HEK293 (cell line): ENCODE measurements at regions not wholly inside any gene's neighbourhood (a gene's known extent, or its start where the extent isn't known, plus 50 kb on each side); places are given as distances from the start of the nearest gene placed in this dataset.

Source experiments
- CTCF ChIA-PET: fragments of 350-600 bp; formaldehyde crosslinking; extraction: SDS; loops from one replicate; lab custom pipeline; 2021; ENCODE audit warnings: antibody characterized with exemption; lab: Yijun Ruan, JAX
- POLR2A ChIA-PET: fragments of 300-600 bp; formaldehyde crosslinking; extraction: SDS; loops from one replicate; lab custom pipeline; 2020; ENCODE audit warnings: antibody characterized with exemption, inconsistent platforms; lab: Yijun Ruan, JAX
- H3K27ac ChIP-seq: fragments of 200-500 bp; sonication (Bioruptor generic); 2 replicates; pipeline ENCODE4 v1.5.1; 2014; ENCODE audit warnings: low read depth, low read length, control low read depth, inconsistent platforms; ENCODE audit errors: extremely low read depth
- H3K36me3 ChIP-seq, 2 experiments: fragments of 200-500 bp in 1 of 2; sonication (Bioruptor generic) in 1 of 2; 1 replicate in 1 of 2; 2 replicates in 1 of 2; pipeline ENCODE4 v1.5.1; 2014 to 2017; ENCODE audit warnings: inconsistent platforms in 2 of 2, low read length in 2 of 2; ENCODE audit not compliant: control insufficient read depth in 2 of 2, insufficient read depth in 1 of 2
- H3K4me1 ChIP-seq: fragments of 200-500 bp; sonication (Bioruptor generic); 2 replicates; pipeline ENCODE4 v1.5.1; 2014; ENCODE audit warnings: mild to moderate bottlenecking, low read length, inconsistent platforms; ENCODE audit not compliant: control insufficient read depth, insufficient read depth
- H3K4me3 ChIP-seq: 2 replicates; pipeline ENCODE4 v1.5.1; 2011; ENCODE audit warnings: low read depth, mild to moderate bottlenecking, control low read depth, low read length, moderate library complexity
- H3K9me3 ChIP-seq: fragments of 200-500 bp; sonication (Bioruptor generic); 2 replicates; pipeline ENCODE4 v1.5.1; 2014; ENCODE audit warnings: low read depth, low read length, inconsistent platforms; ENCODE audit not compliant: control insufficient read depth, insufficient read depth
- GLIS2 ChIP-seq: fragments of 450-650 bp; formaldehyde crosslinking; IDR thresholded peaks from 2 replicates; pipeline ENCODE4 v1.5.1; 2016; ENCODE audit warnings: missing biosample characterization, missing genetic modification characterization
- HOXA7 ChIP-seq: sonication (generic); formaldehyde crosslinking; IDR thresholded peaks from 2 replicates; pipeline ENCODE4 v1.8.1; 2022; ENCODE audit warnings: missing genetic modification reagents, borderline replicate concordance
- KLF9 ChIP-seq: fragments of 450-650 bp; formaldehyde crosslinking; IDR thresholded peaks from 2 replicates; pipeline ENCODE4 v1.5.1; 2016; ENCODE audit warnings: missing biosample characterization, missing genetic modification characterization, low read depth
- MZF1 ChIP-seq: fragments of 450-650 bp; formaldehyde crosslinking; IDR thresholded peaks from 2 replicates; pipeline ENCODE4 v1.5.1; 2017; ENCODE audit warnings: missing biosample characterization, missing genetic modification characterization, borderline replicate concordance
- PRDM1 ChIP-seq: fragments of 450-650 bp; formaldehyde crosslinking; IDR thresholded peaks from 2 replicates; pipeline ENCODE4; 2016; ENCODE audit warnings: missing biosample characterization, missing genetic modification characterization
- REPIN1 ChIP-seq: fragments of 450-650 bp; formaldehyde crosslinking; IDR thresholded peaks from 2 replicates; pipeline ENCODE4 v1.5.1; 2017; ENCODE audit warnings: missing biosample characterization, missing genetic modification characterization, low read depth
- TCF7L2 ChIP-seq: IDR thresholded peaks from 2 replicates; pipeline ENCODE4 v1.6.1; 2011; ENCODE audit warnings: low read depth, mild to moderate bottlenecking, inconsistent platforms, low read length, moderate library complexity, borderline replicate concordance
- YY1 ChIP-seq: fragments of 450-650 bp; formaldehyde crosslinking; IDR thresholded peaks from 2 replicates; pipeline ENCODE4 v1.5.1; 2018; ENCODE audit warnings: missing biosample characterization, missing genetic modification characterization
- ZNF174 ChIP-seq: fragments of 450-650 bp; formaldehyde crosslinking; IDR thresholded peaks from 2 replicates; pipeline ENCODE4 v1.5.0; 2017; ENCODE audit warnings: missing biosample characterization, mild to moderate bottlenecking, missing genetic modification characterization
- ZNF2 ChIP-seq: fragments of 450-650 bp; formaldehyde crosslinking; IDR thresholded peaks from 2 replicates; pipeline ENCODE4 v1.5.1; 2016; ENCODE audit warnings: missing biosample characterization, missing genetic modification characterization
- ZNF341 ChIP-seq: fragments of 450-650 bp; formaldehyde crosslinking; IDR thresholded peaks from 2 replicates; pipeline ENCODE4; 2016; ENCODE audit warnings: low read depth, missing biosample characterization, missing genetic modification characterization
- ZNF404 ChIP-seq: fragments of 450-650 bp; formaldehyde crosslinking; IDR thresholded peaks from 2 replicates; pipeline ENCODE4 v1.5.1; 2017; ENCODE audit warnings: missing biosample characterization, missing genetic modification characterization
- ZNF416 ChIP-seq: fragments of 450-650 bp; formaldehyde crosslinking; IDR thresholded peaks from 2 replicates; pipeline ENCODE4 v1.5.1; 2016; ENCODE audit warnings: missing biosample characterization, missing genetic modification characterization
- ZNF501 ChIP-seq: fragments of 450-650 bp; formaldehyde crosslinking; IDR thresholded peaks from 2 replicates; pipeline ENCODE4 v1.5.1; 2016; ENCODE audit warnings: missing biosample characterization, missing genetic modification characterization
- ZNF701 ChIP-seq: fragments of 450-650 bp; formaldehyde crosslinking; IDR thresholded peaks from 2 replicates; pipeline ENCODE4 v1.5.1; 2016; ENCODE audit warnings: missing biosample characterization, missing genetic modification characterization
- ZSCAN30 ChIP-seq: fragments of 450-650 bp; IDR thresholded peaks from 2 replicates; pipeline ENCODE4 v1.5.1; 2018; ENCODE audit warnings: missing biosample characterization, mild to moderate bottlenecking, missing genetic modification characterization, moderate library complexity
- ZXDB ChIP-seq: fragments of 450-650 bp; formaldehyde crosslinking; IDR thresholded peaks from 2 replicates; pipeline ENCODE4 v1.5.1; 2016; ENCODE audit warnings: missing biosample characterization, missing genetic modification characterization
- TF ChIP-seq, protein P1 (sequence below): fragments of 450-650 bp; formaldehyde crosslinking; IDR thresholded peaks from 2 replicates; pipeline ENCODE4 v1.5.1; 2016; ENCODE audit warnings: missing biosample characterization, missing genetic modification characterization, low read depth
- TF ChIP-seq, protein P2 (sequence below): fragments of 450-650 bp; formaldehyde crosslinking; IDR thresholded peaks from 2 replicates; pipeline ENCODE4 v1.5.1; 2016; ENCODE audit warnings: missing biosample characterization, missing genetic modification characterization
- TF ChIP-seq, protein P3 (sequence below): fragments of 450-650 bp; formaldehyde crosslinking; IDR thresholded peaks from 2 replicates; pipeline ENCODE4 v1.5.1; 2017; ENCODE audit warnings: missing biosample characterization, mild to moderate bottlenecking, missing genetic modification characterization, moderate library complexity
- TF ChIP-seq, protein P4 (sequence below): fragments of 450-650 bp; formaldehyde crosslinking; IDR thresholded peaks from 2 replicates; pipeline ENCODE4 v1.5.1; 2016; ENCODE audit warnings: missing biosample characterization, missing genetic modification characterization
- TF ChIP-seq, protein P5 (sequence below): fragments of 450-650 bp; formaldehyde crosslinking; IDR thresholded peaks from 2 replicates; pipeline ENCODE4 v1.5.1; 2016; ENCODE audit warnings: missing biosample characterization, missing genetic modification characterization
- TF ChIP-seq, protein P6 (sequence below): fragments of 450-650 bp; formaldehyde crosslinking; IDR thresholded peaks from 2 replicates; pipeline ENCODE4 v1.5.1; 2017; ENCODE audit warnings: missing biosample characterization, missing genetic modification characterization
- TF ChIP-seq, protein P7 (sequence below): fragments of 450-650 bp; formaldehyde crosslinking; optimal IDR thresholded peaks from 2 replicates; pipeline ENCODE3; 2016; ENCODE audit warnings: missing biosample characterization, mild to moderate bottlenecking, missing genetic modification characterization

DNA sequence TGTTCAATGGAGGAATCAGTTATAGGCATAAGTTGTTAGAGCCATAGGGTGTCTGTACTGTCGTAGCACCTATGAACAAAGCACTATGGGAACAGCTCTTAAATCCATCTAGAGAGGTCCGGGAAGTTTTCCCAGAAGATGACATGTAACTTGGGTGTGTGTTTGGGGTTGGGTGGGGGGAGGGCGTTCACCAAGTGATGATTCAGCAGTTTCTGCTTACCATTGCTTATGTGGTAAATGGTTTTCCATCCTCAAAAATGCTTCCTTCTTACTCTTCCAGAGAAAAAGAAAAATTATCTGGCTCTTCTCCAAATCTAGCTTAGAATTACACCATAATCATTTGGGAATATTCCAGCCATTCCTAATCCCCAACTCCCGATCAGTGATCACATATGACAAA, 361.1 kb upstream of the ZNF521 start:
- no peaks in the 10 kb centered on the region for H3K36me3 ChIP-seq
- CTCF ChIA-PET = interaction anchor here (0.7 kb wide), 1 partner anchor 91 kb away, joined by 4 read pairs; no protein-coding TSS in a partner anchor
- H3K9me3 ChIP-seq = no peaks in the 10 kb centered on the region; the same call in 1 of the 2 replicates
- no peak for TF ChIP-seq KLF9 (tag by site-specific recombination)
- TF ChIP-seq MZF1 (tag by site-specific recombination) = no peak
- no peak for TF ChIP-seq ZNF501 (tag by site-specific recombination)
- TF ChIP-seq, protein P1, sequence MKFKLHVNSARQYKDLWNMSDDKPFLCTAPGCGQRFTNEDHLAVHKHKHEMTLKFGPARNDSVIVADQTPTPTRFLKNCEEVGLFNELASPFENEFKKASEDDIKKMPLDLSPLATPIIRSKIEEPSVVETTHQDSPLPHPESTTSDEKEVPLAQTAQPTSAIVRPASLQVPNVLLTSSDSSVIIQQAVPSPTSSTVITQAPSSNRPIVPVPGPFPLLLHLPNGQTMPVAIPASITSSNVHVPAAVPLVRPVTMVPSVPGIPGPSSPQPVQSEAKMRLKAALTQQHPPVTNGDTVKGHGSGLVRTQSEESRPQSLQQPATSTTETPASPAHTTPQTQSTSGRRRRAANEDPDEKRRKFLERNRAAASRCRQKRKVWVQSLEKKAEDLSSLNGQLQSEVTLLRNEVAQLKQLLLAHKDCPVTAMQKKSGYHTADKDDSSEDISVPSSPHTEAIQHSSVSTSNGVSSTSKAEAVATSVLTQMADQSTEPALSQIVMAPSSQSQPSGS = no peak
- TF ChIP-seq HOXA7 (CRISPR knock-in tag) = no peak
- no peak for TF ChIP-seq REPIN1 (tag by site-specific recombination)
- TF ChIP-seq ZNF174 = no peak
- no peak for TF ChIP-seq ZXDB (tag by site-specific recombination)
- TF ChIP-seq ZNF701 (tag by site-specific recombination) = no peak
- TF ChIP-seq TCF7L2 = no peak
- no peak for TF ChIP-seq ZSCAN30
- TF ChIP-seq, protein P2, sequence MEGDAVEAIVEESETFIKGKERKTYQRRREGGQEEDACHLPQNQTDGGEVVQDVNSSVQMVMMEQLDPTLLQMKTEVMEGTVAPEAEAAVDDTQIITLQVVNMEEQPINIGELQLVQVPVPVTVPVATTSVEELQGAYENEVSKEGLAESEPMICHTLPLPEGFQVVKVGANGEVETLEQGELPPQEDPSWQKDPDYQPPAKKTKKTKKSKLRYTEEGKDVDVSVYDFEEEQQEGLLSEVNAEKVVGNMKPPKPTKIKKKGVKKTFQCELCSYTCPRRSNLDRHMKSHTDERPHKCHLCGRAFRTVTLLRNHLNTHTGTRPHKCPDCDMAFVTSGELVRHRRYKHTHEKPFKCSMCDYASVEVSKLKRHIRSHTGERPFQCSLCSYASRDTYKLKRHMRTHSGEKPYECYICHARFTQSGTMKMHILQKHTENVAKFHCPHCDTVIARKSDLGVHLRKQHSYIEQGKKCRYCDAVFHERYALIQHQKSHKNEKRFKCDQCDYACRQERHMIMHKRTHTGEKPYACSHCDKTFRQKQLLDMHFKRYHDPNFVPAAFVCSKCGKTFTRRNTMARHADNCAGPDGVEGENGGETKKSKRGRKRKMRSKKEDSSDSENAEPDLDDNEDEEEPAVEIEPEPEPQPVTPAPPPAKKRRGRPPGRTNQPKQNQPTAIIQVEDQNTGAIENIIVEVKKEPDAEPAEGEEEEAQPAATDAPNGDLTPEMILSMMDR (tag by site-specific recombination) = no peak
- TF ChIP-seq YY1 = no peak
- no peak for TF ChIP-seq PRDM1 (tag by site-specific recombination)
- no peak for TF ChIP-seq ZNF2 (tag by site-specific recombination)
- TF ChIP-seq ZNF404 (tag by site-specific recombination) = no peak
- TF ChIP-seq, protein P3, sequence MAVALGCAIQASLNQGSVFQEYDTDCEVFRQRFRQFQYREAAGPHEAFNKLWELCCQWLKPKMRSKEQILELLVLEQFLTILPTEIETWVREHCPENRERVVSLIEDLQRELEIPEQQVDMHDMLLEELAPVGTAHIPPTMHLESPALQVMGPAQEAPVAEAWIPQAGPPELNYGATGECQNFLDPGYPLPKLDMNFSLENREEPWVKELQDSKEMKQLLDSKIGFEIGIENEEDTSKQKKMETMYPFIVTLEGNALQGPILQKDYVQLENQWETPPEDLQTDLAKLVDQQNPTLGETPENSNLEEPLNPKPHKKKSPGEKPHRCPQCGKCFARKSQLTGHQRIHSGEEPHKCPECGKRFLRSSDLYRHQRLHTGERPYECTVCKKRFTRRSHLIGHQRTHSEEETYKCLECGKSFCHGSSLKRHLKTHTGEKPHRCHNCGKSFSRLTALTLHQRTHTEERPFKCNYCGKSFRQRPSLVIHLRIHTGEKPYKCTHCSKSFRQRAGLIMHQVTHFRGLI (tag by site-specific recombination) = no peak
- TF ChIP-seq ZNF416 = no peak
- TF ChIP-seq, all 188 proteins: peak for 0
- no peak overlapping the region for H3K4me3 ChIP-seq
- H3K4me1 ChIP-seq = no peaks in the 10 kb centered on the region
- POLR2A ChIA-PET = no interaction called here
- H3K27ac ChIP-seq = no peak overlapping the region

DNA sequence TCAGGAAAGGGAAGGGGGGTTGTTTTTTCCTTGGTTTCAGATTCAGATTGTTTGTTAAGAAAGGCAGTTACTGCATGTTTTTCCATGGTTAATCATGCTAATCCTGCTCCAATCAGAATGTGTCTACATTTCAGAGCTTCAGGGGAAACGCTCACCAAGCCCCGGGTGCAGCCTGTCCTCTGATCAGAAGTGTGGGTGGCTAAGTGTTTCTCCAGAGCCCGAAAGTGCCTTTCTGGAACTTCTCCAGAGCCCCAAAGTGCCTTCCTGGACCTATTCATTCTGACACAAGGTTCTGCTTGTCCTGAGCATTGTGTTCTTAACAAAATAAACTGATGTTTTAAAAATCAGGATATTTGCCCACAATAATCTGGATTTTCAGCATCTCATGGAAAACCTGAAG, 359.0 kb upstream of the ZNF521 start:
- H3K36me3 ChIP-seq = no peaks in the 10 kb centered on the region
- no peak overlapping the region for H3K4me3 ChIP-seq
- POLR2A ChIA-PET = no interaction called here
- TF ChIP-seq, protein P4, sequence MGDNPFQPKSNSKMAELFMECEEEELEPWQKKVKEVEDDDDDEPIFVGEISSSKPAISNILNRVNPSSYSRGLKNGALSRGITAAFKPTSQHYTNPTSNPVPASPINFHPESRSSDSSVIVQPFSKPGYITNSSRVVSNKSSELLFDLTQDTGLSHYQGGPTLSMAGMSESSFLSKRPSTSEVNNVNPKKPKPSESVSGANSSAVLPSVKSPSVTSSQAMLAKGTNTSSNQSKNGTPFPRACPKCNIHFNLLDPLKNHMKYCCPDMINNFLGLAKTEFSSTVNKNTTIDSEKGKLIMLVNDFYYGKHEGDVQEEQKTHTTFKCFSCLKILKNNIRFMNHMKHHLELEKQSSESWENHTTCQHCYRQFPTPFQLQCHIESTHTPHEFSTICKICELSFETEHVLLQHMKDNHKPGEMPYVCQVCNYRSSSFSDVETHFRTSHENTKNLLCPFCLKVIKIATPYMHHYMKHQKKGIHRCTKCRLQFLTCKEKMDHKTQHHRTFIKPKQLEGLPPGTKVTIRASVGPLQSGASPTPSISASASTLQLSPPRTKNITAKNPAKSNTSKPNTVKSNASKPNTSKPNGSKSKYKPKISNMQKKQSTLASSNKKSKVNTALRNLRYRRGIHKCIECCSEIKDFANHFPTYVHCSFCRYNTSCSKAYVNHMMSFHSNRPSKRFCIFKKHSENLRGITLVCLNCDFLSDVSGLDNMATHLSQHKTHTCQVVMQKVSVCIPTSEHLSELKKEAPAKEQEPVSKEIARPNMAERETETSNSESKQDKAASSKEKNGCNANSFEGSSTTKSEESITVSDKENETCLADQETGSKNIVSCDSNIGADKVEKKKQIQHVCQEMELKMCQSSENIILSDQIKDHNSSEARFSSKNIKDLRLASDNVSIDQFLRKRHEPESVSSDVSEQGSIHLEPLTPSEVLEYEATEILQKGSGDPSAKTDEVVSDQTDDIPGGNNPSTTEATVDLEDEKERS (tag by site-specific recombination) = no peak
- no peak for TF ChIP-seq GLIS2 (tag by site-specific recombination)
- TF ChIP-seq ZSCAN30 = no peak
- TF ChIP-seq, protein P5, sequence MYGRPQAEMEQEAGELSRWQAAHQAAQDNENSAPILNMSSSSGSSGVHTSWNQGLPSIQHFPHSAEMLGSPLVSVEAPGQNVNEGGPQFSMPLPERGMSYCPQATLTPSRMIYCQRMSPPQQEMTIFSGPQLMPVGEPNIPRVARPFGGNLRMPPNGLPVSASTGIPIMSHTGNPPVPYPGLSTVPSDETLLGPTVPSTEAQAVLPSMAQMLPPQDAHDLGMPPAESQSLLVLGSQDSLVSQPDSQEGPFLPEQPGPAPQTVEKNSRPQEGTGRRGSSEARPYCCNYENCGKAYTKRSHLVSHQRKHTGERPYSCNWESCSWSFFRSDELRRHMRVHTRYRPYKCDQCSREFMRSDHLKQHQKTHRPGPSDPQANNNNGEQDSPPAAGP (tag by site-specific recombination) = no peak
- TF ChIP-seq, protein P6, sequence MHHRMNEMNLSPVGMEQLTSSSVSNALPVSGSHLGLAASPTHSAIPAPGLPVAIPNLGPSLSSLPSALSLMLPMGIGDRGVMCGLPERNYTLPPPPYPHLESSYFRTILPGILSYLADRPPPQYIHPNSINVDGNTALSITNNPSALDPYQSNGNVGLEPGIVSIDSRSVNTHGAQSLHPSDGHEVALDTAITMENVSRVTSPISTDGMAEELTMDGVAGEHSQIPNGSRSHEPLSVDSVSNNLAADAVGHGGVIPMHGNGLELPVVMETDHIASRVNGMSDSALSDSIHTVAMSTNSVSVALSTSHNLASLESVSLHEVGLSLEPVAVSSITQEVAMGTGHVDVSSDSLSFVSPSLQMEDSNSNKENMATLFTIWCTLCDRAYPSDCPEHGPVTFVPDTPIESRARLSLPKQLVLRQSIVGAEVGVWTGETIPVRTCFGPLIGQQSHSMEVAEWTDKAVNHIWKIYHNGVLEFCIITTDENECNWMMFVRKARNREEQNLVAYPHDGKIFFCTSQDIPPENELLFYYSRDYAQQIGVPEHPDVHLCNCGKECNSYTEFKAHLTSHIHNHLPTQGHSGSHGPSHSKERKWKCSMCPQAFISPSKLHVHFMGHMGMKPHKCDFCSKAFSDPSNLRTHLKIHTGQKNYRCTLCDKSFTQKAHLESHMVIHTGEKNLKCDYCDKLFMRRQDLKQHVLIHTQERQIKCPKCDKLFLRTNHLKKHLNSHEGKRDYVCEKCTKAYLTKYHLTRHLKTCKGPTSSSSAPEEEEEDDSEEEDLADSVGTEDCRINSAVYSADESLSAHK (tag by site-specific recombination) = no peak
- TF ChIP-seq ZNF341 (tag by site-specific recombination) = no peak
- TF ChIP-seq, protein P7, sequence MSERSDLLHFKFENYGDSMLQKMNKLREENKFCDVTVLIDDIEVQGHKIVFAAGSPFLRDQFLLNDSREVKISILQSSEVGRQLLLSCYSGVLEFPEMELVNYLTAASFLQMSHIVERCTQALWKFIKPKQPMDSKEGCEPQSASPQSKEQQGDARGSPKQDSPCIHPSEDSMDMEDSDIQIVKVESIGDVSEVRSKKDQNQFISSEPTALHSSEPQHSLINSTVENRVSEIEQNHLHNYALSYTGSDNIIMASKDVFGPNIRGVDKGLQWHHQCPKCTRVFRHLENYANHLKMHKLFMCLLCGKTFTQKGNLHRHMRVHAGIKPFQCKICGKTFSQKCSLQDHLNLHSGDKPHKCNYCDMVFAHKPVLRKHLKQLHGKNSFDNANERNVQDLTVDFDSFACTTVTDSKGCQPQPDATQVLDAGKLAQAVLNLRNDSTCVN (tag by site-specific recombination) = no peak
- TF ChIP-seq, all 188 proteins: peak for 0
- Histone ChIP-seq H3K27ac (no peak overlapping the region), H3K4me1 (no peaks in the 10 kb centered on the region), H3K9me3 (no peaks in the 10 kb centered on the region; the same call in 1 of the 2 replicates)
- CTCF ChIA-PET = interaction anchor here (0.5 kb wide), 1 partner anchor 184 kb away, joined by 3 read pairs; no protein-coding TSS in a partner anchor
